H1 (cell line): ENCODE measurements at regions not wholly inside any gene's neighbourhood (a gene's known extent, or its start where the extent isn't known, plus 50 kb on each side); places are given as distances from the start of the nearest gene placed in this dataset.

Experiments used
- CTCF ChIA-PET: fragments of 300-600 bp; sonication (Branson Sonifier 250); formaldehyde crosslinking; loops from one replicate; lab custom pipeline; 2021; ENCODE audit not compliant: partially characterized antibody; lab: Charles Lee
- POLR2A ChIA-PET: fragments of 300-600 bp; sonication (Branson Sonifier 250); formaldehyde crosslinking; loops from one replicate; lab custom pipeline; 2021; ENCODE audit warnings: inconsistent platforms; ENCODE audit not compliant: partially characterized antibody; lab: Charles Lee
- DNase-seq, 2 experiments: peaks; one replicate each; pipeline versions ENCODE4 v3.0.0 to v3.0.0-alpha.2; 2010 to 2022; ENCODE audit warnings: low spot score in 2 of 2, low read depth in 1 of 2, mixed read lengths in 1 of 2
- FAIRE-seq: peaks from 2 replicates; lab custom pipeline; 2011; peaks lifted over from hg19 to GRCh38; lab: Jason Lieb, UNC
- H2AFZ ChIP-seq: 2 replicates; pipeline ENCODE4 v1.8.1; 2012; ENCODE audit warnings: low read length, inconsistent platforms
- H2AK5ac ChIP-seq: 2 replicates; pipeline ENCODE4 v1.6.1; 2013; ENCODE audit warnings: low read depth, low read length
- H2BK120ac ChIP-seq: replicated peaks from 2 replicates; pipeline ENCODE3; 2013; ENCODE audit warnings: low read depth, low read length, inconsistent platforms
- H2BK12ac ChIP-seq: 2 replicates; pipeline ENCODE4 v1.6.1; 2013; ENCODE audit warnings: low read depth, low read length
- H2BK15ac ChIP-seq: 2 replicates; pipeline ENCODE4 v1.6.1; 2013; ENCODE audit warnings: low read length
- H2BK20ac ChIP-seq: 2 replicates; pipeline ENCODE4 v1.6.1; 2013; ENCODE audit warnings: low read length
- H2BK5ac ChIP-seq: 2 replicates; pipeline ENCODE4 v1.6.1; 2013; ENCODE audit warnings: low read depth, low read length
- H3K14ac ChIP-seq: 2 replicates; pipeline ENCODE4 v1.6.1; 2013; ENCODE audit warnings: inconsistent platforms; ENCODE audit not compliant: insufficient read length
- H3K18ac ChIP-seq: 2 replicates; pipeline ENCODE4 v1.6.1; 2013; ENCODE audit warnings: low read length; ENCODE audit errors: extremely low read depth
- H3K23ac ChIP-seq: 2 replicates; pipeline ENCODE4 v1.6.1; 2013; ENCODE audit warnings: inconsistent platforms; ENCODE audit not compliant: insufficient read length
- H3K23me2 ChIP-seq: 2 replicates; pipeline ENCODE4 v1.6.1; 2013; ENCODE audit warnings: low read depth, low read length
- H3K27ac ChIP-seq: 2 replicates; pipeline ENCODE4 v1.6.1; 2011; ENCODE audit warnings: low read depth, low read length, inconsistent platforms
- H3K27me3 ChIP-seq, 4 experiments: replicated peaks in 1 of 4; 1 replicate in 1 of 4; 2 replicates in 3 of 4; pipeline versions ENCODE4 v1.6.1 to v1.8.1; 2011 to 2013; ENCODE audit warnings: low read length in 3 of 4, mild to moderate bottlenecking in 3 of 4, inconsistent platforms in 2 of 4, mixed read lengths in 2 of 4, moderate library complexity in 1 of 4; ENCODE audit not compliant: control insufficient read depth in 3 of 4, insufficient read depth in 3 of 4; ENCODE audit errors: extremely low read depth in 1 of 4
- H3K36me3 ChIP-seq, 4 experiments: 2 replicates each; pipeline versions ENCODE4 v1.6.1 to v1.8.1; 2011 to 2013; ENCODE audit warnings: mild to moderate bottlenecking in 4 of 4, low read length in 3 of 4, moderate library complexity in 2 of 4, control low read depth in 1 of 4, inconsistent platforms in 1 of 4; ENCODE audit not compliant: insufficient read depth in 4 of 4, control insufficient read depth in 2 of 4
- H3K4ac ChIP-seq: replicated peaks from 2 replicates; pipeline ENCODE3; 2013; ENCODE audit warnings: low read length, low read depth, mixed read lengths, inconsistent platforms; ENCODE audit not compliant: insufficient read length
- H3K4me1 ChIP-seq, 4 experiments: replicated peaks in 1 of 4; 1 replicate in 1 of 4; 2 replicates in 3 of 4; pipeline versions ENCODE4 v1.6.1 to v1.8.1; 2011 to 2013; ENCODE audit warnings: low read length in 3 of 4, inconsistent platforms in 2 of 4, mixed read lengths in 1 of 4; ENCODE audit not compliant: insufficient read depth in 4 of 4, control insufficient read depth in 3 of 4
- H3K4me2 ChIP-seq, 2 experiments: 2 replicates each; pipeline versions ENCODE4 v1.6.1 to v1.8.1; 2011 to 2013; ENCODE audit warnings: low read depth in 2 of 2, low read length in 2 of 2, control low read depth in 1 of 2, inconsistent platforms in 1 of 2, mild to moderate bottlenecking in 1 of 2; ENCODE audit not compliant: insufficient read depth in 1 of 2
- H3K4me3 ChIP-seq, 4 experiments: fragments of 200-600, 300-600 bp in 1 of 4; sonication (generic), shearing (Covaris generic), sonication (Bioruptor Twin) in 1 of 4; 2 replicates each; pipeline versions ENCODE4 v1.5.1 to v1.8.1; 2011 to 2016; ENCODE audit warnings: low read length in 4 of 4, low read depth in 3 of 4, control low read depth in 2 of 4, inconsistent platforms in 2 of 4, mild to moderate bottlenecking in 2 of 4, mixed read lengths in 1 of 4, moderate library complexity in 1 of 4; ENCODE audit not compliant: insufficient read depth in 2 of 4; ENCODE audit errors: extremely low read depth in 1 of 4
- H3K56ac ChIP-seq: replicated peaks from 2 replicates; pipeline ENCODE3; 2013; ENCODE audit warnings: low read depth, mild to moderate bottlenecking, mixed read lengths, low read length, inconsistent platforms; ENCODE audit not compliant: insufficient read length
- H3K79me1 ChIP-seq: 2 replicates; pipeline ENCODE4 v1.6.1; 2013; ENCODE audit warnings: low read depth, low read length, control low read depth
- H3K79me2 ChIP-seq, 2 experiments: 2 replicates each; pipeline versions ENCODE4 v1.6.1 to v1.8.1; 2012 to 2013; ENCODE audit warnings: low read length in 2 of 2, mild to moderate bottlenecking in 2 of 2, inconsistent platforms in 1 of 2; ENCODE audit not compliant: insufficient read depth in 2 of 2, control insufficient read depth in 1 of 2
- H3K9ac ChIP-seq, 4 experiments: replicated peaks in 1 of 4; 1 replicate in 1 of 4; 2 replicates in 3 of 4; pipeline versions ENCODE4 v1.6.1 to v1.8.1; 2011 to 2013; ENCODE audit warnings: low read depth in 3 of 4, low read length in 3 of 4, control low read depth in 2 of 4, mild to moderate bottlenecking in 2 of 4, moderate library complexity in 2 of 4, inconsistent platforms in 1 of 4; ENCODE audit errors: extremely low read depth in 1 of 4
- H3K9me3 ChIP-seq, 2 experiments: 2 replicates each; pipeline versions ENCODE4 v1.6.1 to v1.8.1; 2012 to 2013; ENCODE audit warnings: mild to moderate bottlenecking in 2 of 2, moderate library complexity in 2 of 2, control low read depth in 1 of 2, inconsistent platforms in 1 of 2, low read depth in 1 of 2, low read length in 1 of 2, mixed read lengths in 1 of 2; ENCODE audit not compliant: insufficient read depth in 2 of 2
- H4K20me1 ChIP-seq, 2 experiments: replicated peaks in 1 of 2; 2 replicates each; pipeline versions ENCODE3 to v1.8.1; 2011 to 2013; ENCODE audit warnings: inconsistent platforms in 2 of 2, low read length in 2 of 2, mild to moderate bottlenecking in 1 of 2; ENCODE audit not compliant: insufficient read depth in 2 of 2, control insufficient read depth in 1 of 2
- H4K5ac ChIP-seq: 2 replicates; pipeline ENCODE4 v1.6.1; 2013; ENCODE audit warnings: low read length, low read depth, mixed read lengths, inconsistent platforms; ENCODE audit not compliant: insufficient read length
- H4K8ac ChIP-seq: 2 replicates; pipeline ENCODE4 v1.8.0; 2013; ENCODE audit warnings: mild to moderate bottlenecking, moderate library complexity, low read length, inconsistent platforms; ENCODE audit not compliant: insufficient read depth; ENCODE audit errors: extremely low read depth
- H4K91ac ChIP-seq: replicated peaks from 2 replicates; pipeline ENCODE3; 2013; ENCODE audit warnings: low read length, mixed read lengths, inconsistent platforms; ENCODE audit not compliant: insufficient read length
- BACH1 ChIP-seq: IDR thresholded peaks from 2 replicates; pipeline ENCODE4 v1.6.1; 2012; ENCODE audit warnings: low read length, improper control_type of control experiment
- CREB1 ChIP-seq: IDR thresholded peaks from 2 replicates; pipeline ENCODE4 v1.6.1; 2012; ENCODE audit warnings: inconsistent platforms
- CTBP2 ChIP-seq: IDR thresholded peaks from 2 replicates; pipeline ENCODE4 v1.7.0; 2011; ENCODE audit warnings: borderline replicate concordance, mild to moderate bottlenecking, moderate library complexity, mixed read lengths, low read length; ENCODE audit not compliant: insufficient read depth, insufficient read length
- EGR1 ChIP-seq: IDR thresholded peaks from 2 replicates; pipeline ENCODE4 v1.6.1; 2011; ENCODE audit warnings: low read depth, low read length, borderline replicate concordance
- FOSL1 ChIP-seq: IDR thresholded peaks from 2 replicates; pipeline ENCODE4 v1.6.1; 2011; ENCODE audit warnings: mild to moderate bottlenecking, low read depth, low read length, moderate library complexity; ENCODE audit not compliant: insufficient read depth
- KDM5A ChIP-seq: fragments of 200-600 bp; IDR thresholded peaks from 2 replicates; pipeline ENCODE4 v1.7.1; 2012; ENCODE audit warnings: mild to moderate bottlenecking, low read length, inconsistent platforms, mixed read lengths
- PHF8 ChIP-seq: fragments of 200-600 bp; sonication (generic); conservative IDR thresholded peaks from 2 replicates; pipeline ENCODE4 v1.7.1; 2012; ENCODE audit warnings: low read depth, mild to moderate bottlenecking, inconsistent platforms, low read length, moderate library complexity
- POU5F1 ChIP-seq: IDR thresholded peaks from 2 replicates; pipeline ENCODE4 v1.6.1; 2011; ENCODE audit warnings: low read depth, mild to moderate bottlenecking, low read length, moderate library complexity
- RAD21 ChIP-seq, 2 experiments: IDR thresholded peaks in 1 of 2; conservative IDR thresholded peaks in 1 of 2; 2 replicates each; pipeline ENCODE4 v1.6.1; 2011; ENCODE audit warnings: low read depth in 2 of 2, low read length in 2 of 2, improper control_type of control experiment in 1 of 2, inconsistent platforms in 1 of 2, mild to moderate bottlenecking in 1 of 2, moderate library complexity in 1 of 2
- RFX5 ChIP-seq: IDR thresholded peaks from 2 replicates; pipeline ENCODE4 v1.6.1; 2011; ENCODE audit warnings: low read depth, low read length, improper control_type of control experiment, borderline replicate concordance
- SAP30 ChIP-seq: fragments of 300-600 bp; sonication (generic); IDR thresholded peaks from 2 replicates; pipeline ENCODE4 v1.7.1; 2012; ENCODE audit warnings: low read length, moderate library complexity, mild to moderate bottlenecking, inconsistent platforms; ENCODE audit not compliant: insufficient read depth, insufficient replicate concordance
- SIX5 ChIP-seq: IDR thresholded peaks from 2 replicates; pipeline ENCODE4 v1.6.1; 2011; ENCODE audit warnings: mild to moderate bottlenecking, low read depth, low read length
- TCF12 ChIP-seq: IDR thresholded peaks from 2 replicates; pipeline ENCODE4 v1.6.1; 2011; ENCODE audit warnings: low read depth, mild to moderate bottlenecking, low read length
- WGBS, 2 experiments: shearing (Covaris generic) in 1 of 2; methylation state at CpG; one replicate each; pipeline versions ENCODE4 v1.1.6 to v1.1.7; 2013 to 2015; ENCODE audit warnings: low lambda C conversion rate in 2 of 2, mixed read lengths in 2 of 2, inconsistent platforms in 1 of 2, low coverage in 1 of 2, missing lambda C conversion rate in 1 of 2; ENCODE audit not compliant: insufficient replicate concordance in 2 of 2, insufficient coverage in 1 of 2, insufficient read length in 1 of 2; ENCODE audit errors: extremely low coverage in 1 of 2, missing lambda C conversion rate in 1 of 2; 5-methylcytosine and 5-hydroxymethylcytosine counted together
- TF ChIP-seq, protein P1 (sequence below): IDR thresholded peaks from 2 replicates; pipeline ENCODE4 v1.6.1; 2012; ENCODE audit warnings: inconsistent platforms

DNA sequence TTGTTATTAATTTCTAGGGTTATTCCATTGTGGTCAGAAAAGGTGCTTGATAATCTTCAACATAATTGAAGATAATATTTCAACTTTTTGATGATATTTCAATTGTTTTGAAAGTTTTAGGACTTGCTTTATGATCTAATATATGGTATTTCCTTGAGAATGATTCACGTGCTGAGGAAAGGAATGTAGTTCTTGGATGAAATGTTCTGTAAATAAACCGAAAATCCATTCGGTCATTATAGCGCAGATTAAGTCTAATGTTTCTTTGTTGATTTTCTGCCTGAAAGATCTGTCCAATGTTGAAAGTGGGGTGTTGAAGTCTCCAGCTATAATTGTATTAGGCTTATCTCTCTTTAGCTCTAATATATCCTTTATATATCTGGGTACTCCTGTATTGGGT lies 617.5 kb upstream of the NECTIN3 start:
- Histone ChIP-seq H3K23ac (no peak overlapping the region), H3K4ac (no peak overlapping the region), H4K20me1 (no peaks in the 10 kb centered on the region), H2BK15ac (no peak overlapping the region), H3K4me3 (no peak overlapping the region), H3K27me3 (no peaks in the 10 kb centered on the region), H3K14ac (no peak overlapping the region), H4K8ac (no peak overlapping the region), H3K56ac (no peak overlapping the region), H2BK5ac (no peak overlapping the region), H3K4me2 (no peak overlapping the region), H3K23me2 (no peaks in the 10 kb centered on the region), H3K9me3 (peaks cover 0 to 3% of the 10 kb centered on the region in 2 experiments; a peak in 1 of 4 replicates), H2BK20ac (no peak overlapping the region), H3K27ac (no peak overlapping the region), H3K36me3 (no peaks in the 10 kb centered on the region), H3K18ac (no peak overlapping the region), H2BK12ac (no peak overlapping the region), H3K79me2 (no peaks in the 10 kb centered on the region), H4K5ac (no peak overlapping the region), H3K9ac (no peak overlapping the region), H3K79me1 (no peaks in the 10 kb centered on the region), H2AK5ac (no peak overlapping the region), H2AFZ (no peak overlapping the region), H3K4me1 (no peaks in the 10 kb centered on the region), H2BK120ac (no peak overlapping the region), H4K91ac (no peak overlapping the region)
- ChIA-PET POLR2A (no interaction called here), CTCF (interaction anchor here (0.6 kb wide), 1 partner anchor 76 kb away, joined by 3 read pairs; no protein-coding TSS in a partner anchor)
- WGBS, 2 experiments, result 98% methylated on average over 4 of the region's 4 CpGs; no CpG with 5 or more reads in 1 of the 2 experiments
- FAIRE-seq (no peak), DNase-seq (no peak)
- TF ChIP-seq RFX5 (no peak), FOSL1 (no peak), SAP30 (no peak), CTBP2 (no peak), EGR1 (no peak), RAD21 (IDR thresholded peaks at IDR 0.05 in 1 of 2, conservative IDR thresholded peaks at IDR 0.05 in 1 of 2; ENCODE audit: low read depth in 2 of 2, low read length in 2 of 2) (no peak), KDM5A (no peak), PHF8 (no peak), TCF12 (no peak), SIX5 (no peak), BACH1 (no peak), CREB1 (no peak), POU5F1 (no peak)
- TF ChIP-seq, protein P1, sequence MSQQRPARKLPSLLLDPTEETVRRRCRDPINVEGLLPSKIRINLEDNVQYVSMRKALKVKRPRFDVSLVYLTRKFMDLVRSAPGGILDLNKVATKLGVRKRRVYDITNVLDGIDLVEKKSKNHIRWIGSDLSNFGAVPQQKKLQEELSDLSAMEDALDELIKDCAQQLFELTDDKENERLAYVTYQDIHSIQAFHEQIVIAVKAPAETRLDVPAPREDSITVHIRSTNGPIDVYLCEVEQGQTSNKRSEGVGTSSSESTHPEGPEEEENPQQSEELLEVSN, result no peak
